SH-SY5Y (cell line): ENCODE measurements at regions not wholly inside any gene's neighbourhood (a gene's known extent, or its start where the extent isn't known, plus 50 kb on each side); places are given as distances from the start of the nearest gene placed in this dataset.

Experiments used
- GATA2 ChIP-seq: IDR thresholded peaks from 2 replicates; pipeline ENCODE4 v1.6.1; 2011; ENCODE audit warnings: mild to moderate bottlenecking, low read depth, low read length
- GATA3 ChIP-seq: IDR thresholded peaks from 2 replicates; pipeline ENCODE4 v1.6.1; 2011; ENCODE audit warnings: low read depth, mild to moderate bottlenecking, low read length, moderate library complexity

DNA sequence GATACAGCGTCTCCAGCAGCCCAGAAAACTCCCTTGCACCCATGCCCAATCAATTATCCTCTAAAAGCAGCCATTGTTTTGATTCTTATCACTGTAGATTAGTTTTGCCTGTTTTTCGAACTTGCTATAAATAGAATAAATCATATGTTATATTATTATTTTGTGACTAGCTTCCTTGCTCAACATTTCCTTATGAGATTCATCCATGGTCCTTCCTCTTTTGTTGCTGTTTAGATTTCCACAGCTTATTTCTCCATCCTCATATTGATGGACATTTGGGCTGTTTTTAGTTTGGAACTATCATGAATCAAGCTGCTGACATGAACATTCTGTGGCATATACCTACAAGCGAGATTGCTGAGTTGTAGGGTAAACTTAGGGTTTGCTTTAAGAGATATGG is 595.3 kb downstream of the BCOR start:
- TF ChIP-seq GATA2 (no peak), GATA3 (no peak)
